GM23338 (cell line): ENCODE measurements at regions not wholly inside any gene's neighbourhood (a gene's known extent, or its start where the extent isn't known, plus 50 kb on each side); places are given as distances from the start of the nearest gene placed in this dataset.

ENCODE experiments used
- CREB1 ChIP-seq: fragments of 250-450 bp; sonication (Bioruptor Pico); IDR thresholded peaks from 2 replicates; pipeline ENCODE4 v1.5.0; 2020; ENCODE audit warnings: low read depth, mild to moderate bottlenecking, moderate library complexity
- CTCF ChIP-seq, 2 experiments: fragments of 200-600 bp in 1 of 2; sonication (generic) in 1 of 2; conservative IDR thresholded peaks; 2 replicates each; pipeline versions ENCODE4 v1.5.1 to v1.6.1; 2016 to 2017; ENCODE audit warnings: antibody characterized with exemption in 2 of 2, low read depth in 2 of 2, mild to moderate bottlenecking in 2 of 2, moderate library complexity in 1 of 2
- ETS1 ChIP-seq: IDR thresholded peaks from 2 replicates; pipeline ENCODE4 v1.6.1; 2016; ENCODE audit warnings: antibody characterized with exemption
- EZH2 ChIP-seq: fragments of 200-600 bp; sonication (generic); IDR thresholded peaks from one replicate; pipeline ENCODE4 v1.8.0; 2017; ENCODE audit warnings: antibody characterized with exemption, mild to moderate bottlenecking, low read depth; ENCODE audit not compliant: unreplicated experiment
- EZH2phosphoT487 ChIP-seq: fragments of 200-600 bp; sonication (generic); IDR thresholded peaks from one replicate; pipeline ENCODE4 v1.8.1; 2018; ENCODE audit warnings: antibody characterized with exemption; ENCODE audit not compliant: unreplicated experiment
- JUNB ChIP-seq: IDR thresholded peaks from one replicate; pipeline ENCODE4 v1.6.1; 2016; ENCODE audit warnings: antibody characterized with exemption; ENCODE audit not compliant: unreplicated experiment
- NANOG ChIP-seq: IDR thresholded peaks from 2 replicates; pipeline ENCODE4 v1.6.1; 2016; ENCODE audit warnings: antibody characterized with exemption, borderline replicate concordance
- POLR2AphosphoS5 ChIP-seq: IDR thresholded peaks from 2 replicates; pipeline ENCODE4 v1.6.1; 2016; ENCODE audit warnings: antibody characterized with exemption, low read depth
- STAT1 ChIP-seq: IDR thresholded peaks from one replicate; pipeline ENCODE4 v1.6.1; 2016; ENCODE audit warnings: antibody characterized with exemption; ENCODE audit not compliant: unreplicated experiment
- ZNF114 ChIP-seq: fragments of 250-450 bp; sonication (Bioruptor Pico); IDR thresholded peaks from 2 replicates; pipeline ENCODE4 v1.5.0; 2020; ENCODE audit warnings: mild to moderate bottlenecking, moderate library complexity
- ZNF331 ChIP-seq: fragments of 250-450 bp; sonication (Bioruptor Pico); IDR thresholded peaks from 2 replicates; pipeline ENCODE4 v1.5.0; 2020; ENCODE audit warnings: low read depth, mild to moderate bottlenecking, moderate library complexity
- TF ChIP-seq, protein P1 (sequence below): IDR thresholded peaks from one replicate; pipeline ENCODE4 v1.6.1; 2018; ENCODE audit warnings: antibody characterized with exemption; ENCODE audit not compliant: unreplicated experiment
- TF ChIP-seq, protein P2 (sequence below): fragments of 250-450 bp; sonication (Bioruptor Pico); IDR thresholded peaks from 2 replicates; pipeline ENCODE4 v1.5.0; 2020; ENCODE audit warnings: mild to moderate bottlenecking, moderate library complexity

DNA sequence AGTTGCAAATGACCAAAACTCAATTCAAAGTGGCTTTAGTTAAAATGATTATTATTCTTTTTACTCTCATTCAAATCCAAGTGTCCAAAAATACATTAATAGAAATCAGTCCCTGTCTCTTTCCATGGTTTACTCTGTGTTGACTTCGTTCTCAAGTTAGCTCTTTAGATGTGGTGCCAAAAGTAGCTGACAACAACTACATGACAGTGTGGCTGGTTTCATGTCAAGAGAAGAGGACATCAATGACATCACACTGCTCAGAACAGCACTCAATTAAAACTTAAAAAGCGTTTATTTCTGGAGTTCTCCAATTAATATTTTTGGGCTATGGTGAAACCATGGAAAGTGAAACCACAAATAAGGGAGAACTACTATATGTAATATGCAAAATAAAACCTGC lies 1746.9 kb downstream of the LRRC4C start:
- TF ChIP-seq EZH2phosphoT487: no peak
- TF ChIP-seq POLR2AphosphoS5: no peak
- TF ChIP-seq CTCF (conservative IDR thresholded peaks at IDR 0.05; ENCODE audit: low read depth in 2 of 2): no peak
- TF ChIP-seq EZH2: no peak
- no peak for TF ChIP-seq ETS1
- TF ChIP-seq JUNB: no peak
- TF ChIP-seq, protein P1, sequence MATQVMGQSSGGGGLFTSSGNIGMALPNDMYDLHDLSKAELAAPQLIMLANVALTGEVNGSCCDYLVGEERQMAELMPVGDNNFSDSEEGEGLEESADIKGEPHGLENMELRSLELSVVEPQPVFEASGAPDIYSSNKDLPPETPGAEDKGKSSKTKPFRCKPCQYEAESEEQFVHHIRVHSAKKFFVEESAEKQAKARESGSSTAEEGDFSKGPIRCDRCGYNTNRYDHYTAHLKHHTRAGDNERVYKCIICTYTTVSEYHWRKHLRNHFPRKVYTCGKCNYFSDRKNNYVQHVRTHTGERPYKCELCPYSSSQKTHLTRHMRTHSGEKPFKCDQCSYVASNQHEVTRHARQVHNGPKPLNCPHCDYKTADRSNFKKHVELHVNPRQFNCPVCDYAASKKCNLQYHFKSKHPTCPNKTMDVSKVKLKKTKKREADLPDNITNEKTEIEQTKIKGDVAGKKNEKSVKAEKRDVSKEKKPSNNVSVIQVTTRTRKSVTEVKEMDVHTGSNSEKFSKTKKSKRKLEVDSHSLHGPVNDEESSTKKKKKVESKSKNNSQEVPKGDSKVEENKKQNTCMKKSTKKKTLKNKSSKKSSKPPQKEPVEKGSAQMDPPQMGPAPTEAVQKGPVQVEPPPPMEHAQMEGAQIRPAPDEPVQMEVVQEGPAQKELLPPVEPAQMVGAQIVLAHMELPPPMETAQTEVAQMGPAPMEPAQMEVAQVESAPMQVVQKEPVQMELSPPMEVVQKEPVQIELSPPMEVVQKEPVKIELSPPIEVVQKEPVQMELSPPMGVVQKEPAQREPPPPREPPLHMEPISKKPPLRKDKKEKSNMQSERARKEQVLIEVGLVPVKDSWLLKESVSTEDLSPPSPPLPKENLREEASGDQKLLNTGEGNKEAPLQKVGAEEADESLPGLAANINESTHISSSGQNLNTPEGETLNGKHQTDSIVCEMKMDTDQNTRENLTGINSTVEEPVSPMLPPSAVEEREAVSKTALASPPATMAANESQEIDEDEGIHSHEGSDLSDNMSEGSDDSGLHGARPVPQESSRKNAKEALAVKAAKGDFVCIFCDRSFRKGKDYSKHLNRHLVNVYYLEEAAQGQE: no peak
- TF ChIP-seq NANOG: no peak
- no peak for TF ChIP-seq CREB1 (CRISPR knock-in tag)
- TF ChIP-seq ZNF114 (CRISPR knock-in tag): no peak
- no peak for TF ChIP-seq STAT1
- TF ChIP-seq ZNF331: no peak
- TF ChIP-seq, protein P2, sequence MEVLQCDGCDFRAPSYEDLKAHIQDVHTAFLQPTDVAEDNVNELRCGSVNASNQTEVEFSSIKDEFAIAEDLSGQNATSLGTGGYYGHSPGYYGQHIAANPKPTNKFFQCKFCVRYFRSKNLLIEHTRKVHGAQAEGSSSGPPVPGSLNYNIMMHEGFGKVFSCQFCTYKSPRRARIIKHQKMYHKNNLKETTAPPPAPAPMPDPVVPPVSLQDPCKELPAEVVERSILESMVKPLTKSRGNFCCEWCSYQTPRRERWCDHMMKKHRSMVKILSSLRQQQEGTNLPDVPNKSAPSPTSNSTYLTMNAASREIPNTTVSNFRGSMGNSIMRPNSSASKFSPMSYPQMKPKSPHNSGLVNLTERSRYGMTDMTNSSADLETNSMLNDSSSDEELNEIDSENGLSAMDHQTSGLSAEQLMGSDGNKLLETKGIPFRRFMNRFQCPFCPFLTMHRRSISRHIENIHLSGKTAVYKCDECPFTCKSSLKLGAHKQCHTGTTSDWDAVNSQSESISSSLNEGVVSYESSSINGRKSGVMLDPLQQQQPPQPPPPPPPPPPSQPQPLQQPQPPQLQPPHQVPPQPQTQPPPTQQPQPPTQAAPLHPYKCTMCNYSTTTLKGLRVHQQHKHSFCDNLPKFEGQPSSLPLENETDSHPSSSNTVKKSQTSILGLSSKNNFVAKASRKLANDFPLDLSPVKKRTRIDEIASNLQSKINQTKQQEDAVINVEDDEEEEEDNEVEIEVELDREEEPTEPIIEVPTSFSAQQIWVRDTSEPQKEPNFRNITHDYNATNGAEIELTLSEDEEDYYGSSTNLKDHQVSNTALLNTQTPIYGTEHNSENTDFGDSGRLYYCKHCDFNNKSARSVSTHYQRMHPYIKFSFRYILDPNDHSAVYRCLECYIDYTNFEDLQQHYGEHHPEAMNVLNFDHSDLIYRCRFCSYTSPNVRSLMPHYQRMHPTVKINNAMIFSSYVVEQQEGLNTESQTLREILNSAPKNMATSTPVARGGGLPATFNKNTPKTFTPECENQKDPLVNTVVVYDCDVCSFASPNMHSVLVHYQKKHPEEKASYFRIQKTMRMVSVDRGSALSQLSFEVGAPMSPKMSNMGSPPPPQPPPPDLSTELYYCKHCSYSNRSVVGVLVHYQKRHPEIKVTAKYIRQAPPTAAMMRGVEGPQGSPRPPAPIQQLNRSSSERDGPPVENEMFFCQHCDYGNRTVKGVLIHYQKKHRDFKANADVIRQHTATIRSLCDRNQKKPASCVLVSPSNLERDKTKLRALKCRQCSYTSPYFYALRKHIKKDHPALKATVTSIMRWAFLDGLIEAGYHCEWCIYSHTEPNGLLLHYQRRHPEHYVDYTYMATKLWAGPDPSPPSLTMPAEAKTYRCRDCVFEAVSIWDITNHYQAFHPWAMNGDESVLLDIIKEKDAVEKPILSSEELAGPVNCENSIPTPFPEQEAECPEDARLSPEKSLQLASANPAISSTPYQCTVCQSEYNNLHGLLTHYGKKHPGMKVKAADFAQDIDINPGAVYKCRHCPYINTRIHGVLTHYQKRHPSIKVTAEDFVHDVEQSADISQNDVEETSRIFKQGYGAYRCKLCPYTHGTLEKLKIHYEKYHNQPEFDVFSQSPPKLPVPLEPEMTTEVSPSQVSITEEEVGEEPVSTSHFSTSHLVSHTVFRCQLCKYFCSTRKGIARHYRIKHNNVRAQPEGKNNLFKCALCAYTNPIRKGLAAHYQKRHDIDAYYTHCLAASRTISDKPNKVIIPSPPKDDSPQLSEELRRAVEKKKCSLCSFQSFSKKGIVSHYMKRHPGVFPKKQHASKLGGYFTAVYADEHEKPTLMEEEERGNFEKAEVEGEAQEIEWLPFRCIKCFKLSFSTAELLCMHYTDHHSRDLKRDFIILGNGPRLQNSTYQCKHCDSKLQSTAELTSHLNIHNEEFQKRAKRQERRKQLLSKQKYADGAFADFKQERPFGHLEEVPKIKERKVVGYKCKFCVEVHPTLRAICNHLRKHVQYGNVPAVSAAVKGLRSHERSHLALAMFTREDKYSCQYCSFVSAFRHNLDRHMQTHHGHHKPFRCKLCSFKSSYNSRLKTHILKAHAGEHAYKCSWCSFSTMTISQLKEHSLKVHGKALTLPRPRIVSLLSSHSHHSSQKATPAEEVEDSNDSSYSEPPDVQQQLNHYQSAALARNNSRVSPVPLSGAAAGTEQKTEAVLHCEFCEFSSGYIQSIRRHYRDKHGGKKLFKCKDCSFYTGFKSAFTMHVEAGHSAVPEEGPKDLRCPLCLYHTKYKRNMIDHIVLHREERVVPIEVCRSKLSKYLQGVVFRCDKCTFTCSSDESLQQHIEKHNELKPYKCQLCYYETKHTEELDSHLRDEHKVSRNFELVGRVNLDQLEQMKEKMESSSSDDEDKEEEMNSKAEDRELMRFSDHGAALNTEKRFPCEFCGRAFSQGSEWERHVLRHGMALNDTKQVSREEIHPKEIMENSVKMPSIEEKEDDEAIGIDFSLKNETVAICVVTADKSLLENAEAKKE (CRISPR knock-in tag): no peak
